Erythroblast (primary cell): ENCODE measurements at regions not wholly inside any gene's neighbourhood (a gene's known extent, or its start where the extent isn't known, plus 50 kb on each side); places are given as distances from the start of the nearest gene placed in this dataset.

ENCODE experiments used
- GATA1 ChIP-seq: IDR thresholded peaks from 2 replicates; pipeline ENCODE4 v1.6.1; 2011; ENCODE audit warnings: low read depth, mild to moderate bottlenecking, control low read depth, low read length, moderate library complexity
- POLR2A ChIP-seq: IDR thresholded peaks from 2 replicates; pipeline ENCODE4 v1.6.1; 2011; ENCODE audit warnings: mild to moderate bottlenecking, low read length

- TF ChIP-seq POLR2A: no peak
- no peak for TF ChIP-seq GATA1
Measured at GRCh38 chr4:155042014-155042413, 166.4 kb upstream of the NPY2R start.
